ENCODE measurements at regions not wholly inside any gene's neighbourhood (a gene's known extent, or its start where the extent isn't known, plus 50 kb on each side); places are given as distances from the start of the nearest gene placed in this dataset.

DNA sequence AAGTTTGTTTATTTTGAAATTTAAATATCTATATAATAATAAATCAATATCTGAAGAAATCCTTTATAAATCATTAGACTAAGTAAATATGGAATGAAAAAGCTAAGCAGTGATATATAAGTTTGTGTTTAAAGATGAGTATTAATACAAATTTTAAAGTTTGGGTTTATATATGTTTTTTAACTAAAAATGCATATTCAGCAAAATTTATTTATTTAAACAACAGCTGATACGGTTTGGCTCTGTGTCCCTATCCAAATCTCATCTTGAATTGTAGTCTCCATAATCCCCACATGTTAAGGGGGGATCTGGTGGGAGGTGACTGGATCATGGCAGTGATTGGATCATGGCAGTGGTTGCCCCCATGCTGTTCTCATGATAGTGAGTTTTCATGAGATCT is 580.7 kb upstream of the EPHA6 start:
- no peak for TF ChIP-seq CTCF (IDR thresholded peaks at IDR 0.05; ENCODE audit: extremely low read depth in 1 of 2, insufficient read depth in 1 of 2, low read depth in 1 of 2, low read length in 2 of 2)
- TF ChIP-seq EZH2 (IDR thresholded peaks at IDR 0.05; ENCODE audit: borderline replicate concordance, low read depth, low read length, severe bottlenecking): no peak
- TF ChIP-seq POLR2AphosphoS5 (IDR thresholded peaks at IDR 0.05; ENCODE audit: insufficient read depth, low read depth, low read length): no peak

Data from endothelial cell of umbilical vein (primary cell).